ENCODE measurements at regions not wholly inside any gene's neighbourhood (a gene's known extent, or its start where the extent isn't known, plus 50 kb on each side); places are given as distances from the start of the nearest gene placed in this dataset.

GRCh38 chr15:89408372-89409183, 74.0 kb upstream of the POLG start:
- Histone ChIP-seq H3K4me3 (ENCODE audit: low read depth in 1 of 2, low read length in 2 of 2) (no peak overlapping the region), H3K27me3 (ENCODE audit: insufficient read depth, low read length, poor library complexity) (peaks cover 17% of the 10 kb centered on the region), H3K4me2 (ENCODE audit: insufficient read depth, low read length) (no peak overlapping the region)

DNA sequence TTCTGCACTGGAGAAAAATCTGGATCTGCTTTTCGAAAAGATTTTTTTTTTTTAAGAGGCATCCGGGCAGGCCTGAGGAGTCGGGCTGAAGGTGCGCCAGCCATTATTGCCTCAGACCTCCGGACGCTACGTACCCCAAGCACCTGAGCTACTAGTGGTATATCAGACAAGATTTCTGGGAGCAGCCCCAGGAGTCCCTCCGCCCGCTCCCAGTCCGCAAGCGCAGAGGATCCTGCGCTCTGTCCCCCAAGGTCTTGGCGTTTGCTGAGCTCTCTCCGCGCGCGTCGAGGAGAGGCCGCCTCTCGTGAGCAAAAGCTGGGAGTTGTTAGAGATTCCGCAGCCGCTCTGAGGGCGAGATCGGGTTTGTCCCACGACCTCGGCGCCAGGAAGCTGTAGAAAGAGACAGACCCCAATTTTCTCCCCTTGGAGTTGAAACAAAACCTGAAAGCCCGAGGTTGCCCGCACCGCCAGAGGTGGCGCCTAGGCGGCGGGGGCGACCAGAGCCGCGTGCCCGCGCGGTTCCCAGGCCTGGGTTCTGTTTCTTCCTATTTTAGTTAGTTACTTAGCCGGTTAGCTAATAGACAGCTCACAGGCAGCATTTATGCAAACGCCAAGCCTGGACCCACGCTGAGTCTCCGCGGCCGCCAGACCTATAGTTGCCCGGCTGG, 72.5 kb upstream of the POLG start:
- Histone ChIP-seq H3K4me2 (ENCODE audit: insufficient read depth, low read length) (no peak overlapping the region), H2AFZ (ENCODE audit: low read depth, low read length) (no peak overlapping the region), H3K27me3 (ENCODE audit: insufficient read depth, low read length, poor library complexity) (peaks cover 10% of the 10 kb centered on the region), H3K27ac (ENCODE audit: low read length) (no peak overlapping the region), H3K4me1 (ENCODE audit: insufficient read depth, low read length) (no peaks in the 10 kb centered on the region), H3K36me3 (ENCODE audit: insufficient read depth, low read length) (no peaks in the 10 kb centered on the region), H3K4me3 (ENCODE audit: low read depth in 1 of 2, low read length in 2 of 2) (no peak overlapping the region), H3K79me2 (ENCODE audit: insufficient read depth, low read length) (no peaks in the 10 kb centered on the region), H3K9me3 (ENCODE audit: insufficient read depth, low read length, severe bottlenecking) (no peaks in the 10 kb centered on the region), H4K20me1 (ENCODE audit: insufficient read depth, low read length) (no peaks in the 10 kb centered on the region), H3K9ac (ENCODE audit: low read depth, low read length) (no peak overlapping the region)
- ATAC-seq (ENCODE audit: insufficient read depth, low read depth) (no peak), DNase-seq (no peak)
- TF ChIP-seq EZH2 (IDR thresholded peaks at IDR 0.05; ENCODE audit: borderline replicate concordance, low read depth, low read length, severe bottlenecking) (no peak), CTCF (IDR thresholded peaks at IDR 0.05; ENCODE audit: borderline replicate concordance, extremely low read depth, low read length, poor library complexity, severe bottlenecking) (no peak)

More at GRCh38 chr15:89408372-89409183, 74.0 kb upstream of the POLG start:
- no peak for TF ChIP-seq EZH2 (IDR thresholded peaks at IDR 0.05; ENCODE audit: borderline replicate concordance, low read depth, low read length, severe bottlenecking)
- no peak for TF ChIP-seq CTCF (IDR thresholded peaks at IDR 0.05; ENCODE audit: borderline replicate concordance, extremely low read depth, low read length, poor library complexity, severe bottlenecking)
- H3K9me3 ChIP-seq (ENCODE audit: insufficient read depth, low read length, severe bottlenecking): no peaks in the 10 kb centered on the region
- H3K4me1 ChIP-seq (ENCODE audit: insufficient read depth, low read length): no peaks in the 10 kb centered on the region
- H2AFZ ChIP-seq (ENCODE audit: low read depth, low read length): no peak overlapping the region
- no peak overlapping the region for H3K27ac ChIP-seq (ENCODE audit: low read length)
- ATAC-seq (ENCODE audit: insufficient read depth, low read depth) (no peak), DNase-seq (no peak)
- no peak overlapping the region for H3K9ac ChIP-seq (ENCODE audit: low read depth, low read length)
- no peaks in the 10 kb centered on the region for H3K79me2 ChIP-seq (ENCODE audit: insufficient read depth, low read length)
- no peaks in the 10 kb centered on the region for H4K20me1 ChIP-seq (ENCODE audit: insufficient read depth, low read length)
- H3K36me3 ChIP-seq (ENCODE audit: insufficient read depth, low read length): no peaks in the 10 kb centered on the region

- Histone ChIP-seq H3K9me3 (ENCODE audit: insufficient read depth, low read length, severe bottlenecking) (no peaks in the 10 kb centered on the region), H3K4me1 (ENCODE audit: insufficient read depth, low read length) (no peaks in the 10 kb centered on the region), H3K4me2 (ENCODE audit: insufficient read depth, low read length) (no peak overlapping the region), H3K36me3 (ENCODE audit: insufficient read depth, low read length) (no peaks in the 10 kb centered on the region), H3K27ac (ENCODE audit: low read length) (no peak overlapping the region), H3K27me3 (ENCODE audit: insufficient read depth, low read length, poor library complexity) (peaks cover 14% of the 10 kb centered on the region), H3K9ac (ENCODE audit: low read depth, low read length) (no peak overlapping the region), H2AFZ (ENCODE audit: low read depth, low read length) (no peak overlapping the region), H3K4me3 (ENCODE audit: low read depth in 1 of 2, low read length in 2 of 2) (no peak overlapping the region), H4K20me1 (ENCODE audit: insufficient read depth, low read length) (no peaks in the 10 kb centered on the region), H3K79me2 (ENCODE audit: insufficient read depth, low read length) (no peaks in the 10 kb centered on the region)
- ATAC-seq (ENCODE audit: insufficient read depth, low read depth) (no peak), DNase-seq (no peak)
- TF ChIP-seq EZH2 (IDR thresholded peaks at IDR 0.05; ENCODE audit: borderline replicate concordance, low read depth, low read length, severe bottlenecking) (no peak), CTCF (IDR thresholded peaks at IDR 0.05; ENCODE audit: borderline replicate concordance, extremely low read depth, low read length, poor library complexity, severe bottlenecking) (no peak)
These were observed 71.8 kb upstream of the POLG start for GRCh38 chr15:89406218-89406939.
